ENCODE measurements at regions not wholly inside any gene's neighbourhood (a gene's known extent, or its start where the extent isn't known, plus 50 kb on each side); places are given as distances from the start of the nearest gene placed in this dataset.

- TF ChIP-seq POU5F1 (IDR thresholded peaks at IDR 0.05; ENCODE audit: low read depth, low read length): no peak
- TF ChIP-seq E2F6 (IDR thresholded peaks at IDR 0.05): no peak
- no peak for TF ChIP-seq TCF12 (IDR thresholded peaks at IDR 0.05; ENCODE audit: low read depth, low read length)
- TF ChIP-seq HDAC2 (IDR thresholded peaks at IDR 0.05; ENCODE audit: borderline replicate concordance in 1 of 2, low read depth in 2 of 2, low read length in 2 of 2): no peak
These were observed 168.0 kb upstream of the ZNF32 start (continued) for GRCh38 chr10:43816351-43817321.

Measured in H1 (cell line).